NOMO-1 treated with DMSO at 0.1 percent for 48 hours (cell line): ENCODE measurements at regions not wholly inside any gene's neighbourhood (a gene's known extent, or its start where the extent isn't known, plus 50 kb on each side); places are given as distances from the start of the nearest gene placed in this dataset.
"Not testable (repeated sequence)": the region's sequence is repeated elsewhere in the genome, so short reads cannot be mapped to it uniquely, and the experiment has no call there.

Experiments
- DNase-seq: peaks from one replicate; lab custom pipeline; 2025; ENCODE audit not compliant: unreplicated experiment; lab: John Stamatoyannopoulos, UW

DNA sequence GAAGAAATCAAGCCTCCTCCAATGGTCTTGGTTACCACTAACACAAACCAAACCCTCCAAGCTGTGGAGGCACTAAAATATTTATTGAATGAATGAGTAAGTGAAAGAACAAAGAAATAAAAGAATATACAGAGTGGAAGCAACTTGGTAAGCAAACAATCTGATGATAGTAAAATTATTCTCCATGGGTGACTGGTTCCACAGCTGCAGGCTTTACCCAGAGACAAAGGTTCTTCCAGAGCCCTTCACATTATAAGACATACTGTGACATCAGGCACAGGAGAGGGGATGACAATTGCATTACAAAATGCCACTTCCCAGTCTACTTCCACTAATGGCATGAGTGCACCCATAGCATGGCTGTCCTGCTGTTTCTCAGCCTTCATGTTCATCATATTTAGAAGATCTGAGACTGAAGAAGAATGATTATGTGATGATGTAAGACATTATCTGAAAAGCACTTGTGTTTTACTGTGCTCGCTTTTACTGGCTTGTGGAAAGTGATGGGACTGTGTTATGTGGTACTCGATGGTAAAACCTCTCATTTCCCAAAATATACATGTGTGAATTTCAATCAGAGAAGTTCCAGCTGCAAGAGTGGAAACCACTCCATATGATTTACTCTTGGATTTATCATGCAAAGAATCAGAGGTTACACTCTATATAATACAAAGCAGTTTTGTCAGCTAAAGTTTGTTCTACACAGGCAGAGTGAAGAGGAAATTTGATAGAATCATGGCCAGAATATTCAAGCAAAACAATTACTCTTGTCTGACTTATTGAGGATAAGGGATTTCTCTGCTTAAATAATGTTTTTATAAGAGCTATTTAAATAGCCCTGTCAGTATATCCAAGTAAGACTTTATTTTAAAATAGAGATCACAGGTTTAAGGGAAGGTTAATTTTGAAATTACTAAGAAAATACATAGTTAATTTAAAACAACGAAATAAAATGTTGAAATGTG, 220.2 kb upstream of the NBEA start:
- no peak for DNase-seq

DNA sequence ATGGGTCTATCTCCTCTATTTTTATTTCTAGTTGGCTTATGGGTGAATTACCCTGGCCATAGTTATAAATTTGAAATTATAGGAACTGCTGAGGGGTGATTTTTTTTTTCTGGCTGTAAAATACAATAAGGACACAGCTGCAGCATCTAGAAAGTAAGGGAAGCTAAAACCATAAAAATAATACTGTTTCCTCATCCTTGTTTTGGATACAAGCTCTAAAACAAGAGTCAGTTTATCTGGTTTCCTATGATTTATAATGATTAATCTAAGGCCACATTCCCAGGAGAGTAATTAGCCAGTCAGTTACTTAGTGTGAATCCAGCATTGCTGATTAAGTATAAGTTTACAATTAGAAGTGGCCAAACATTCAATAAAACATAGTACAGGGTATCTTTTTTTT, 219.1 kb upstream of the NBEA start:
- DNase-seq: no peak

DNA sequence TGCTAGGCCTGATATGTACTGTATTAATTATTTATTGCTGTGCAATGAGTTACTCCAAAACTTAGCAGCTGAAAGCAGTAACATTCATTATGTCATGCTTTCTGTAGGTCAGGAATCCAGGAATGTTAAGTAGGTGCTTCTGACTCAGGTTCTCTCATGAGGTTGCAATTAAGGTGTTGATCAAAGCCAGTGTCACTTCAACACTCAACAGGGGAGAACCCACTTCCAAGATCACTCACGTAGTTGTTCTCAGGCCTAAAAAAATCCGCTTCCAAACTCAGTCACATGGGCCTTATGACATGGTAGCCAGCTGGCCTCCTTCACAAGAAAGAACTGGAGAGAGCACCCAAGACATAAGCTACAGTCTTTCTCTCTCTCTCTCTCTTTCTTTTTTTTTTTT, 211.1 kb upstream of the NBEA start:
- no peak for DNase-seq

DNA sequence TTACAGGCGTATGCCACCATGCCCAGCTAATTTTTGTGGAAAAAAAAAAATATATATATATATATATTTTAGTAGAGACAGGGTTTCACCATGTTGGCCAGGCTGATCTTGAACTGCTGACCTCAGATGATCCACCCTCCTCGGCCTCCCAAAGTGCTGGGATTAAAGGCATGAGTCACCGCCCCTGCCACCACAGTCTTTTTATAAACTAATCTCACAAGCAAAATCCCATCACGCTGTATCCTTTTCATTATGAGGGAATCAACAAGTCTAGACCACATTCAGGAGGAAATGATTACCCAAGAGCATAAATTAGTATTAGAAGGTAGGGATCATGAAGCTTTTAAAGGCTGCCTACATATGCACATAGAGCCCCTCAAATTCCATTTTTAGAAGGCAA, 210.6 kb upstream of the NBEA start:
- DNase-seq: no peak

DNA sequence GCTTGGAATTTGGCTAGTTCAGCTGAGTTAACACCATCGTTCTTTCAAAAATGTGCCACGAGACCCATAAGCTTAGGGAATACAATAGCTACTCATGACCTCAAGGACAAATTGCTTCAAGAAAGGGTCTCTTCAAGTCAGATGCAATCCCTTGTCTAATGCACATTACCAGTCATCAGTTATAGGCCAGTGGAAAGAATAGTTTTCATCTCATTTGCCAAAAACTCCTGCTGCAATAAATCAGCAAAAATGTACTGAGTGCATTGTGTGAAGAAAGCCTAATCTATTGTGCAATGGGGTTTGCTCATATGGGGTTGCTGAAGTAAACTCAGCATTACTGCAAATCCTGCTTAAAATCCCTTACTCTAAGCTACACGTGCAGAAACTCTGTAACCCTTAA, 208.3 kb upstream of the NBEA start:
- DNase-seq: no peak

DNA sequence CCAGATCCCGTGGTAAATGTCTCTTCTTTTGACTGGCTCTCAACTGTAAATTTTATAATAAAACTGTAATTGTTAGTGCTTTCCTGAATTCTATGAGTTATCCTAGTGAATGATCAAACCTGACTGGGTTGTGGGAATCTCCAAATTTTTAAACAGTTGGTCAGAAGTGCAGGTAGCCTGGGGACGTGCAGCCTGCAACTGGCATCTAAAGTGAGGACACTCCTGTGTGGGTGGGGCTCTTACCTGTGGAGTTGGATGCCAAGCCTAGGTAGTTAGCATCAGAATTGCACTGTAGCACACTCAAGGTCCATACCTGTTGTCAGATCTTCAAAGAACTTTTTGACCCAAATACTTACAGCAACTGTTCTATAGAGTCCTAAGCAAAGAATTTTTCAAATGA, 207.1 kb upstream of the NBEA start:
- DNase-seq: no peak

DNA sequence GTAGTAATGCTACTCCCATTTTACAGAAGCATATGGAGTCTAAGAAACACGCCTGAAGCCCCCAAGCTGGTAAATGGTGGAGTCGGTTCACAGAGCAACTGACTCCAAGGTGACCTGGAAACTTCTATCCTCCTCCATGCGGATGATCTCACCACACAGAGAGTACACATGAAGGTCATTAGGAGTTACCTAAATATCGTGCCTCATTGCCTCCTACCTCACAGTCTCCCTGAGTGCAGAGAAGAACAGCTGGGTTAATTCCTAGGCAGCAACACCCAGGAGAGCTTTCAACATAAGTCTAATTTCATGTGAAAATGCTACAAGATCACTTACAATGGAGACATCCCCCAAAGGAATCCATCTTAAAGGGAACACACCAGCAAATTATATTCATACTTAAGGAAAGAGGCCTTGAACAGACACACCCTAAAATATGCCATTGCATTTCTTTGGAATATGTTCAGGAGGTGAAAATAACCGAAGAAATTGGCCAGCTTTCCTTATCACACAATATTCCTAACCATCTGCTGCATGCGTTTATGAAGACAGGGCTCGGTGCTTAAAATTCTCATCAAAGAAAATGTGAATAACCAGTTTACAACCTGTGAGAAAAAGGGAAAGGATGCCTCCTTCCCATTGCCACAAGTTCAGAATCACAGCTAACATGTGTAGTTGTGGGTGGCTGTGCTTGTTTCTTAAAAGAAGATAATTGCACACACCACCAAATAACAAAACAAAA, 203.6 kb upstream of the NBEA start:
- no peak for DNase-seq

DNA sequence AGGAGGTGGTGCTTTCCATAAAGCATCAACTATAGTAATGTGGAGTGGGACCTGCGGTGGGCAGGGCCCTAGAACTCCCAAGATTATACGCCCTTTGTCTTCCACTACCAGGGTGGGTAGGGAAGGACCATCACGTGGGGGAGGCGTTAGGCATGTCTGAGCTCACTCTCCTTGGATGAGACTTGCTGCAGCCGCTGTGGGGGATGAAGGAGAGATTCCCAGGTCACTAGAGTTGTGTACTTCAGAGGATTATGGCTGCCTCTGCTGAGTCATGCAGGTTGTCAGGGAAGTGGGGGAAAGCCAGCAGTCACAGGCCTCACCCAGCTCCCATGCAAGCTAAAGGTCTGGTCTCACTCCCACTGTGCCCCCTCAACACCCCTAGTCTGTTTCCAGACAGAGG, 195.0 kb upstream of the NBEA start:
- DNase-seq: not testable (repeated sequence)

DNA sequence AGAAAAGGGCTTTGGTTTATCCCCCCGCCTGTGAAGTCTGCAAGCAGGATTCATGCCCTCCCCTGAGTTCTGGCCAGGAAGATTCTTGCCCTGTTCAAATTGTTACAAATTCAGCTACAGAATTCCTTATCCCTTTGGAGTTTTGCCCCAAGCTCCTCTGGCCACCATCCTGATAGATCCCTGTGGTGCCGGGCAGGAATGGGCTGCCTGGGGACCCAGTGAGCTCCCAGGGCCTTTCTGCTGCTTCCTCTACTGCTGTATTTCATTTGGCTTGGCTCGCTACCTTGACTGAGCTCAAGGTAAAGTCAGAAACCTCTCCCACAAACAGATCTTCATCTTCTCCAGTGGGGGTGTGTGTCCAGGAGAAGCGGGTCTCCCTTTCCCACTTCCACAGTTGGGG, 194.6 kb upstream of the NBEA start:
- no peak for DNase-seq

DNA sequence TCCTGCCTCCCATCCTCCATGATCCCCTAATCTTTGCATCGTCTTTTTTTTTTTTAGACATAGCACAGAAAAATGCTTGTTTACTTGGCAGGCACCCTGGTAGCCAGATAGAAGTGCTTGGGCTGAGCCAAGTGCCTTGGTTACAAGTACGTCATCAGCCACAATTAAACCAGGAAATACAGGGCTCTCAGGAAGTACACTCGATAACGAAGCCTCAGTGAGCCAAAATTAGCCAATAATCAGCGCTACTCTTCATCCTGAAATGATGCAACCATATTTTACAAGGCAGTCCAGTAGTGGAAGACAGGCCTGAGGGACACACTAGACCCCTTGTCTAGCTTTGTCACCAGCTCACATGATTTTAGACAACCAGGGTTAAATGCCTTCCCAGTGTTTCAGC, 194.0 kb upstream of the NBEA start:
- no peak for DNase-seq

DNA sequence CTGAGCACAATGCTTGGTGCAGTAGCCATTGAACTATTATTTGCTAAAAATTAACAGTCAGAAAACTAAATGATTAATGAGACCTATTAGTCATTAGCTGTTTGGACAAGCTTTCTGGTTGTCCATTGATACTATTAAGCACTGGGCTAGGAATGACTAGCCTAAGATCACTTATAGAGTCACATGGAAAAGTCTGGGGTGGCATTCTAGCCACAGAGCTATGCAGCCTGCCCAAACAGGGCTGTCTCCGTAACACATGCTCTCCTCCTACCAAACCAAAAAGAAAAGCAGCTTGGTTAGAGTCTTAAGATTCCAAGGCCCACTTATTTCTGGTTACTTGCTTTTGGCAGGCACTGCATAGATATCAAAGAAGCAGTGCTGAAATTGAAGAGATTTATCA, 193.5 kb upstream of the NBEA start:
- DNase-seq: no peak

DNA sequence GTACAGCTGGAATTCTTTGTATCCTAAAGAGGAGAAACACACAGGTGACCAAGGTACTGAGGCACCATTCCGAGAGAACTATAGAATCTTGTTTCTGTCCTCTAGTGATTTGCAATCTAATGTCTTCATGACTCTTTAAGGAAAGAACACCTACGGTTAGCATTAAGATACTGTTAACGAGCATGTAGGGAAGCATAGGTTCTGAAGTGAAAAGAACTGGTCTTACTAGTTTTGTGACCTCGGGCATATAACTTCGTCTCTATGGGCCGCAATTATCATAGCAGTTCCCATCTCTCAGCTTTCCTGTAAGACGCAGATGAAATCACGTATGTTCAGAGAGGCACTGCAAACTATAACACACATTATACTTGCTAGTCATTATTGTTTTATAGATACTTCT, 193.0 kb upstream of the NBEA start:
- no peak for DNase-seq

DNA sequence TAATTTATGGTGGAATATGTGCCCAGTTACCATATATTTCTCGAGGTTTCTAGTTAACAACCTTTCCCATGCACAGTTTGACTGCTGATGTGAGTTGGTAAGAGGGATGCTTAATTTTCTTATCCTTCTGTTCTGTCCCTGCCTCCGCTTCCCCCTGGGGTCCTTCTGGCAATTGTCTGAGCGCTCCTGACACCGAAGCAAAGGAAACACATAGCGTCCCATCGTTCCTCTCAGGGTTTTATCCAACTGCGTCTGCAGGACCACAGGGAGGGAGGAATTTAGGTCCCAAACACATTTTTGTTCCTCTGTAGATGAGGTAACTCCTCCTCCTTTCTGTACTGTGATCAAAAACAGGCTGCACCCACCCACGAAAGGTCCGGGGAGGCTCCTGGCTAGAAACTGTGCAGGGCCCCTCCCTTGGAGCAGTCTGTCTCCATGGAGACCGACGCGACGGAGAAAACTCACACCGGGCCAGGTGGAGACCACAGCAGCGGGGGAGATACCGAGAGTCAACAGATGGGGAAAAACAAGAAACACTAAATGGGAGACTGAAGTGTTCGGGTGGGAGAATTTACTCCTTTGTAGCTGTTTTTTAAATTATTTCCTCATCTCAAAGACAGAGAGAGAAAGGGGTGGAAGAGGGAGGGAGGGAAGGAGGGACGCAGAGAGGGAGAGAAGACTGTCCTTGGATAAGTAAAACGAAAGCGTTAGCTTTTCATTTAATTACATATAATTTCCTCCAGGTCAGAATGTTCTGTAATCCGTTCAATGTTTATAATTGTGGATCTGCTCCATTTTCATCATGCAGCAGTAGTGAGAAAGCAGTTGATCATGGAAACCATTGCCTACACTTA, 191.8 kb upstream of the NBEA start:
- DNase-seq: no peak

DNA sequence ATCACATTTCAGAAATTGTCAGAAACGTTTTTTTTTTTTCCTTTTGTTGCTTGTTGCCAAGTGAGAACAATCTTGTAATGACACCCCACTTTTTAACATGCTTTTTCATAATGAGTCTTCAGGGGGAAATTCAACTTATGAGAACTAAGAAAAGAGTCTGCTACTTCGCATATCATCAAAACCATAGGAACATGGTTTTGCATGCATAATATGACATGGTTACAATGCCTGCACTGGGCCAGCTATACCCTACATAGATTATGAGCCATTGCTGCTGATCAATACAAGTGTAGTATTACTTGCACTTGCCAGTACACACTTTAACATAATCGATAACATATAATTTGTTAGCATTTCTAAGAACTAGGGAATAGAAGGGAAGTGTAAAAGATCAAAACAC, 191.0 kb upstream of the NBEA start:
- no peak for DNase-seq

DNA sequence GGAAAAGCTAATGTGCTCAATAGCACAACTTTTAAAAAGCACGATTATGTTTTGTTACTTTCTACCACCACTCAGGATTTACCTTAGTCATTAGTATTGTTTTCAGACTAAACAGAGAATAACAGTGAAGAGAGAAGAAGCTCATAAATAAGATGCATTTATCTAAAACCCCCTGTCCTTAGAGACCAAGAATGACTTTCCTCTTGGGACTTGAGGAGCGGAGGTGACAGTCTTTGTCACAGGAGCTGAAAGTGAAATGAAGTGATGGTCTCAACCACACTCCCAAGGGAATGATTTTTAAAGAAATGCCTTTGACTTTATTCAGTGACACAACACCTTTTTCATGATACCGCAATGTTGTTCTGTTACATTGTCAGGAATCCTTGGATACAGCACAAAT, 190.6 kb upstream of the NBEA start:
- DNase-seq: no peak

DNA sequence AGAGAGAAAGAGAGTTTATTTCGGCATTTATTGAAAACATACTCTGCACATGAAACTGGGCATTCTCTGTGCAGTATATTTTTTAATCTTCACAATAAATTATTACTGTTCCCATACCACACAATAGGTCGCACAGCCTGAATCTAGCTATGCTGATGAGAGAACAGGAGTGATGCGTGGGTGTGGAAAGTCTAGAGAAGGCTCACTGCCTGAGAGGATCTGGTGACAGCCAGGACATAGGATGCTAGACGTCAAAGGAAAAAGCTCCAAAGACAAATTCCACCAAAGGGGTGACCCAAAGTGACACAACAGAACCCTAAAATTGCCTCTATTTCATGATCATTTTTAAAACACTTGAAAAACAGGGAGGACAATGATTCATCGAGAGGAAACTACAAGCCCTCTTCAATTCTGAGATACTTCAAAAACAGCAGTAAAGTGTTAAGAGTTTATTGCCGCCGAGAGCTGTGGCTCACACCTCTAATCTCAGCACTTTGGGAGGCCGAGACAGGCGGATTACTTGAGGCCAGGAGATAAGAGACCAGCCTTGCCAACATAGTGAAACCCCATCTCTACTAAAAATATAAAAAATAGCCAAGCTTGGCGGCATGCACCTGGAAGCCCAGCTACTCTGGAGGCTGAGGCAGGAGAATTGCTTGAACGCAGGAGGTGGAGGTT, 189.6 kb upstream of the NBEA start:
- no peak for DNase-seq

DNA sequence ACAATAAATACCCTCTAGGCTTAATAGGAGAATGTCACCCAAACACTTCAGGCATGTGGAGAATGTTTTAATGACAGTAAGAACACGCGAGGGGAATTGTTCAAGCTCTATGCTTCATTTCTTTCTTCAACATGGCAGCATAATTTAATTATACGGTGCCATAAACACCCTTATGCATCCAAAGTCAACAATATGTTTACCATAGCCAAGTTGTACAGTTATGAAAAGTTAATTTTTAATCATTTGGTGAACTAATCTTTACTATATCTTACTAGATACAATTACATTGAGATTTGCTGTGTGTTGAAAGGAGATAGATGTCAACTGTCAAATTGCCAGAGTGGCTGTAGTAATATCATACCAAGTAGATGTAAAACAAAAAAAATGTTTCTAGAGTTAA, 185.9 kb upstream of the NBEA start:
- DNase-seq: no peak

DNA sequence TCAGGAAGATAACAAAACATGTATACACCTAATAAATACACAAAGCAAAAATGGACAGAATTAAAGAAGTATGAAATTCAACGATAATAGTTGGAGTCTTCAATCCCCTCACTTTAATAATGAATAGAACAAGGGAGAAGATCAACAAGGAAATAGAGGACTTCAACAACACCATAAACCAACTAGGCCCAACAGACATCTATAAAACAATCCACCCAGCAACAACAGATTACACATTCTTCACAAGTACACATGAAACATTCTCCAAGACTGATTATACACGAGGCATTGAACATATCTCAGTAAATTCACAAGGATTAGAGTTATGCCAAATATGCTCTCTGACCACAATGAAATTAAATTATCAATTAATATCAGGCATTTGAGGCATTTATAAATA, 185.5 kb upstream of the NBEA start:
- DNase-seq: no peak

DNA sequence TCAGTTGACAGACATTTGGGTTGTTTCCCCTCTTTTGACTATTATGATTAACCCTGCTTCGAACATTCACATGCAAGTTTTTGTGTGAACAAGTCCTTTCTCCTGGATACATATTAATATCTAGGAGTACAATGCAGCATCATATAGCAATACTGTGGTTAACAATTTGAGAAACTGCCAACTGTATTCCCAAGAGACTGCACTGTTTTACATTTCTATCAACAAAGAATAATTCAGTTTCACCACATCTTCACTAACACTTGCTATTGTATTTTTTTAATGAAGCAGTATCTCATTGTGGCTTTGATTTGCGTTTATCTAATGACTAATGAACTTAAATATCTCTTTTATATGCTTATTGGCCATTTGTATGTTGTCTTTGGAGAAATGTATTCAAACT, 184.6 kb upstream of the NBEA start:
- DNase-seq: no peak

DNA sequence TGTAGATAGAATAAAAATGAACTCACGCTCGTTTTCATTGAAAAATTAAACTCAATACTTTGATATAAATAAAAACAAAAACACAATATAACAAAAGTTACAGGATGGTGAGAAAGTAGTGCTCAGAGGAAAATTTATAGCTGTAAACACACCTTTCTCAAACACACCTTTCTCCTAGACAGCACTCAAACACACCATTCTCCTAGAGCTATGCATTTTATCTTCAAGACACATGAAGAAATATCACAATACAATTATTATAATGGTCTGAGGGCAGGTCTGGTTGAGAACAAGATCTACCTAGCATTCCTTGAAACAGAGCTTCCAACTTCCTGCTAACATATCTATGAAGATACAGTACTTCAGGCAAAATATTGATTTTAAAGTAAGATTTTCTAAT, 183.4 kb upstream of the NBEA start:
- DNase-seq: no peak

DNA sequence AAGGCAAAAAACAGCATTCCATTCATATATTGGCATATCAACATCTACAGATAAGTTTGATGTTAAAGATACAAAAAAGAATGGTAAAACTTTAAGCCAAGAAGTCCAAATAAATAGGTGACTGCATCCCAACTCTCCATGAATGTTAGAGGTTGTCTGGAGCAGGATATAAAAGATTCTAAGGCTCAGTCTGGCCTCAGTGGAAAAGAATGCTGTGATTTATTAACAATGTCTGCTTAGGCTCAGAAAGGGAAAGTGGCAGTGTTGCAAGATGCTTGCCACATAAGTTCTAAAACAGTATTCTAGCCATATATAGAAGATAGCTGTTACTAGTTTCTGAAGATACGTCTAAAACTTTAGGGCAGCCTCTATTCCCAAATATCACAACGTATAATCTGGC, 179.8 kb upstream of the NBEA start:
- DNase-seq: no peak
